Osteoblast (primary cell): ENCODE measurements at regions not wholly inside any gene's neighbourhood (a gene's known extent, or its start where the extent isn't known, plus 50 kb on each side); places are given as distances from the start of the nearest gene placed in this dataset.

Source experiments
- DNase-seq: peaks from one replicate; pipeline ENCODE4 v3.0.0; 2011; ENCODE audit warnings: low spot score, mixed read lengths; ENCODE audit not compliant: insufficient read length; ENCODE audit errors: missing footprints
- H2AFZ ChIP-seq: 2 replicates; pipeline ENCODE4 v1.6.0; 2011; ENCODE audit warnings: mild to moderate bottlenecking, low read length
- H3K27ac ChIP-seq: 2 replicates; pipeline ENCODE4 v1.5.1; 2011; ENCODE audit warnings: mild to moderate bottlenecking, low read depth, low read length, moderate library complexity
- H3K27me3 ChIP-seq: 2 replicates; pipeline ENCODE4 v1.6.0; 2012; ENCODE audit warnings: mild to moderate bottlenecking, control low read depth, inconsistent platforms, low read length, moderate library complexity; ENCODE audit not compliant: insufficient read depth
- H3K36me3 ChIP-seq: 2 replicates; pipeline ENCODE4 v1.5.1; 2011; ENCODE audit warnings: mild to moderate bottlenecking, low read length, control low read depth, moderate library complexity; ENCODE audit not compliant: insufficient read depth
- H3K4me1 ChIP-seq: 2 replicates; pipeline ENCODE4 v1.5.1; 2011; ENCODE audit warnings: mild to moderate bottlenecking, low read length, control low read depth, moderate library complexity; ENCODE audit not compliant: insufficient read depth
- H3K4me2 ChIP-seq: 2 replicates; pipeline ENCODE4 v1.6.0; 2011; ENCODE audit warnings: mild to moderate bottlenecking, low read length; ENCODE audit not compliant: insufficient read depth
- H3K4me3 ChIP-seq: fragments of 200-600 bp; sonication (generic); 3 replicates; pipeline ENCODE4 v1.5.1; 2012; ENCODE audit warnings: mild to moderate bottlenecking, low read length, inconsistent platforms; ENCODE audit not compliant: insufficient read depth
- H3K79me2 ChIP-seq: 2 replicates; pipeline ENCODE4 v1.6.0; 2012; ENCODE audit warnings: mild to moderate bottlenecking, low read length, control low read depth, inconsistent platforms; ENCODE audit not compliant: insufficient read depth
- H3K9me3 ChIP-seq: 2 replicates; pipeline ENCODE4 v1.5.1; 2011; ENCODE audit warnings: low read depth, low read length, control low read depth
- H4K20me1 ChIP-seq: 2 replicates; pipeline ENCODE4 v1.6.0; 2012; ENCODE audit warnings: mild to moderate bottlenecking, low read length, control low read depth; ENCODE audit not compliant: insufficient read depth
- CTCF ChIP-seq: IDR thresholded peaks from 2 replicates; pipeline ENCODE4 v1.5.1; 2011; ENCODE audit warnings: mild to moderate bottlenecking, low read depth, low read length, moderate library complexity; ENCODE audit errors: extremely low read depth

- Histone ChIP-seq H3K27me3 (no peaks in the 10 kb centered on the region), H3K4me1 (peaks cover 8% of the 10 kb centered on the region), H4K20me1 (no peaks in the 10 kb centered on the region), H2AFZ (no peak overlapping the region), H3K27ac (no peak overlapping the region), H3K79me2 (no peaks in the 10 kb centered on the region), H3K36me3 (no peaks in the 10 kb centered on the region), H3K9me3 (no peaks in the 10 kb centered on the region), H3K4me2 (no peak overlapping the region), H3K4me3 (no peak overlapping the region)
- TF ChIP-seq CTCF: no peak
- no peak for DNase-seq
These were observed 347.4 kb downstream of the PTPRU start for GRCh38 chr1:29583727-29584126.

- Histone ChIP-seq H2AFZ (no peak overlapping the region), H3K4me1 (peaks cover 8% of the 10 kb centered on the region), H3K27ac (no peak overlapping the region), H3K4me2 (no peak overlapping the region), H3K27me3 (peaks cover 3% of the 10 kb centered on the region), H4K20me1 (no peaks in the 10 kb centered on the region), H3K9me3 (no peaks in the 10 kb centered on the region), H3K4me3 (no peak overlapping the region), H3K79me2 (no peaks in the 10 kb centered on the region), H3K36me3 (no peaks in the 10 kb centered on the region)
- DNase-seq: no peak
- no peak for TF ChIP-seq CTCF
These were observed 344.9 kb downstream of the PTPRU start for GRCh38 chr1:29581256-29581655.

GRCh38 chr1:29579821-29580425, 343.6 kb downstream of the PTPRU start:
- DNase-seq: no peak
- no peak overlapping the region for H3K4me2 ChIP-seq
- TF ChIP-seq CTCF: no peak
- peaks cover 3% of the 10 kb centered on the region for H3K27me3 ChIP-seq
- H3K79me2 ChIP-seq: no peaks in the 10 kb centered on the region
- H3K9me3 ChIP-seq: no peaks in the 10 kb centered on the region
- peaks cover 8% of the 10 kb centered on the region for H3K4me1 ChIP-seq
- no peak overlapping the region for H3K4me3 ChIP-seq
- H2AFZ ChIP-seq: no peak overlapping the region
- H4K20me1 ChIP-seq: no peaks in the 10 kb centered on the region
- no peak overlapping the region for H3K27ac ChIP-seq
- H3K36me3 ChIP-seq: no peaks in the 10 kb centered on the region

- Histone ChIP-seq H3K4me3 (no peak overlapping the region), H3K79me2 (no peaks in the 10 kb centered on the region), H3K9me3 (no peaks in the 10 kb centered on the region), H3K27ac (no peak overlapping the region), H4K20me1 (no peaks in the 10 kb centered on the region), H3K27me3 (peaks cover 3% of the 10 kb centered on the region), H3K36me3 (no peaks in the 10 kb centered on the region), H3K4me2 (no peak overlapping the region), H2AFZ (no peak overlapping the region), H3K4me1 (peaks cover 8% of the 10 kb centered on the region)
- no peak for TF ChIP-seq CTCF
- no peak for DNase-seq
These were observed 341.2 kb downstream of the PTPRU start for GRCh38 chr1:29577512-29577911.
